Central memory CD8-positive, alpha-beta T cell (primary cell): ENCODE measurements at regions not wholly inside any gene's neighbourhood (a gene's known extent, or its start where the extent isn't known, plus 50 kb on each side); places are given as distances from the start of the nearest gene placed in this dataset.

Source experiments
- ATAC-seq: fragments of 150-1000 bp; cut with Tn5 transposase; replicated peaks from 2 replicates; pipeline ENCODE4 v1.10.0; 2022; ENCODE audit warnings: mild to moderate bottlenecking, moderate FRiP score, moderate number of reproducible peaks; ENCODE audit not compliant: poor library complexity, severe bottlenecking; ENCODE audit errors: extremely low read depth
- DNase-seq, 2 donors: peaks; one replicate each; pipeline ENCODE4 v3.0.0; 2021; ENCODE audit warnings: low spot score in 2 of 2
- H3K27ac Mint-ChIP-seq: one replicate; pipeline ENCODE4 v1.8.0; 2022; ENCODE audit warnings: low read depth, mild to moderate bottlenecking, moderate library complexity, mixed read lengths
- H3K27me3 Mint-ChIP-seq: one replicate; pipeline ENCODE4 v1.8.0; 2022; ENCODE audit warnings: mixed read lengths
- H3K36me3 Mint-ChIP-seq: one replicate; pipeline ENCODE4 v1.8.0; 2022; ENCODE audit warnings: mild to moderate bottlenecking, moderate library complexity, mixed read lengths; ENCODE audit not compliant: insufficient read depth
- H3K4me1 Mint-ChIP-seq: one replicate; pipeline ENCODE4 v1.8.0; 2022; ENCODE audit warnings: mixed read lengths
- H3K4me3 Mint-ChIP-seq: one replicate; pipeline ENCODE4 v1.8.0; 2022; ENCODE audit warnings: mild to moderate bottlenecking, moderate library complexity, mixed read lengths
- H3K9me3 Mint-ChIP-seq: one replicate; pipeline ENCODE4 v1.8.0; 2022; ENCODE audit warnings: mixed read lengths

DNA sequence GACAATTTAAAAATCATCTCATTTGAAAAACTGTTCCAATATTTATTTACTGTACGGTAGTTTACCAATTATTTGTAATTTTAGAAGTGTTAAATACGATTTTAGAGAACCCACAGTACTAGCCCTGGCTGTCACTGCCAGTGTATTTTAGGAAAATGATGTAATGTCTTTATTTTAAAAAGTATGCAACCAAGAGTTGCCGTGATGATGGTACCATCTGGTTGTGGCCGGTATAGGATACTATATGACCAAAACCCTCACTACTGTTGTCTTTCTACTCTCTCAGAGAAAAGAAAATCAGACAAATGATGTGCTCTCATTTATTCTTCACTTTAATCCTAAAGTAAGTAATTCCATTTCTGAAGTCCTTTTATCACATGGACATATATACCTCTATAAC is 395.0 kb downstream of the FOXG1 start:
- no peaks in the 10 kb centered on the region for H3K36me3 Mint-ChIP-seq

DNA sequence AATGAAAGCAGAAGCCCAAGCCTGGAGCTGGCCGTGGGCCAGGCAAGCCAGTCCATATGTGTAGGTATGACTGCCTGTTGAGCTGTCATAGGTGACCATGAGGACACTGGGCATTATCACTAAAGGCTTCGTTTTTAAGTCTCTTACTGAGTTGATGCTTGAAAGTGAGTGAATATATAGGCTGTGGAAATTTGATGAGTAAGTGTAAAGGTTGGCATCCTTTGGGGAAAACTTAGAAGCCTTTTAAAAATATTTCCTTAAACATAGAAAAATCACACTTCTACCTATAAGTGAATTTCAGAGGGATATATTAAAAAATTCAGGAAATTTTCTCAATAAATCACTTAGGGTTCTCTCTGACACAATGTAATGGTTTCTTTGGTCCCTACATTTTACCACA is 396.5 kb downstream of the FOXG1 start:
- Mint-ChIP-seq H3K27ac (no peak overlapping the region), H3K36me3 (no peaks in the 10 kb centered on the region), H3K27me3 (no peaks in the 10 kb centered on the region), H3K4me1 (no peaks in the 10 kb centered on the region), H3K4me3 (no peak overlapping the region), H3K9me3 (no peaks in the 10 kb centered on the region)
- DNase-seq (no peak), ATAC-seq (no peak)

More for the DNA sequence above, 395.0 kb downstream of the FOXG1 start:
- ATAC-seq (no peak), DNase-seq (no peak)
- Mint-ChIP-seq H3K4me3 (no peak overlapping the region), H3K9me3 (no peaks in the 10 kb centered on the region), H3K27me3 (no peaks in the 10 kb centered on the region), H3K4me1 (no peaks in the 10 kb centered on the region), H3K27ac (no peak overlapping the region)

DNA sequence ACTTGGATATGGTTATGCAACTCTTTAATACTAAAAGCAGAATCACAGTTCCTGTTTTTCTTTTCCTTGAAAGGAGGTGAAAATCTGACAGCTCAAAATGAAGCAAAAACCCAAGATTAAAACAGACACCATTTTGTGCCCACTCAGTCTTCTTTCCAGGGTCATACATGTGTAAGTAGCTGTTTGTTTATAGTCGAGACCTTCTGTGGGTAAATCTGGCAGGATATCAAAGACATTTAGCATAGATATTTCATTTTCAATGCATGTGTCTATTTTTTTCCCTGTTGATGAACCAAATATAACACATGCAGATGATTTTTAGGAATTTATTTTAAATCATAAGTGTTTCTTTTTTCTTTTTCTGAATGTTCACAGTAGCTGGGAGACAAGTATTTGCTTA is 398.8 kb downstream of the FOXG1 start:
- Mint-ChIP-seq H3K4me3 (no peak overlapping the region), H3K4me1 (no peaks in the 10 kb centered on the region), H3K27ac (no peak overlapping the region), H3K27me3 (no peaks in the 10 kb centered on the region), H3K36me3 (no peaks in the 10 kb centered on the region), H3K9me3 (peaks cover 6% of the 10 kb centered on the region)
- ATAC-seq (no peak), DNase-seq (no peak)

DNA sequence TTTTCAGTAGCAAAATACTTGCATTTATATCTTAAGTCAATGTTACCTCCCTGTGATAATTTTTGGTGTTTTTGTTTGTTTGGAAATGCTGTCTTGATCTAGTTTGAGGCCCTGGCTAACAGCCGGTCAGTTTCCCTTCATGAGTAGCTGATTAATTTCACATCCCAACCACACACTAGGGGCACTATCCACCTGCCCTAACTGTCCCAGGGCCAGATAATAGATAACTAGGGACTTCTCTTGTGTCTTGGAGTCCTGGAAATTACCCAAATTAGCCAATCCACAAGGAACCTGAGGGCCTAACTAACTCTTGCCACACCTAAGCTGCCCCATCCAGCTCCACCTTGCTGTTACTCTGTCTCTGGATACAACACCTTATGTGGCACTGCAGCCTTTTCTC is 399.9 kb downstream of the FOXG1 start:
- H3K4me3 Mint-ChIP-seq, result no peak overlapping the region
- ATAC-seq (no peak), DNase-seq (no peak)
- H3K4me1 Mint-ChIP-seq, result no peaks in the 10 kb centered on the region
- peaks cover 6% of the 10 kb centered on the region for H3K9me3 Mint-ChIP-seq
- H3K27me3 Mint-ChIP-seq, result no peaks in the 10 kb centered on the region
- no peak overlapping the region for H3K27ac Mint-ChIP-seq
- no peaks in the 10 kb centered on the region for H3K36me3 Mint-ChIP-seq

DNA sequence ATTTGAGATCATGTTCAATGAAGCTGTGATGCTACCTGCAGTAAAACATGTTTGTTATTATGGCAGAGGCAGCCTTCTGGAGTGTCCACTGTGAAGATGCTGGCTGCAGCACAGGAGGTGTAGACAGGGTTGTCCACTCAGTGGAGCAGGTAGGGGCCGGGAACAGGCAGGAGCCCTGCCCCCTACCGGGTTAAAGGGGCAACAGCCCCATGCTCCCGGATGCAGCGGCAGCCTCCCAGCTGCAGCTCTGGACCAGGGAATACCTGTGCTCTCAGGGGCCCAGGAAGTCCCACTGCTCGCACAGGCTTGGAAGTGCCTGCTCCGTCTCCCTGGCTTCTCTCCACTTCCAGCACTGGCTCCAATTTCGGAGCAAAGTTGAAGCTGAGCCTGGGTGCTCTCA is 401.6 kb downstream of the FOXG1 start:
- ATAC-seq (no peak), DNase-seq (no peak)
- Mint-ChIP-seq H3K4me3 (no peak overlapping the region), H3K4me1 (no peaks in the 10 kb centered on the region), H3K27me3 (no peaks in the 10 kb centered on the region), H3K36me3 (no peaks in the 10 kb centered on the region), H3K27ac (no peak overlapping the region), H3K9me3 (peaks cover 6% of the 10 kb centered on the region)

DNA sequence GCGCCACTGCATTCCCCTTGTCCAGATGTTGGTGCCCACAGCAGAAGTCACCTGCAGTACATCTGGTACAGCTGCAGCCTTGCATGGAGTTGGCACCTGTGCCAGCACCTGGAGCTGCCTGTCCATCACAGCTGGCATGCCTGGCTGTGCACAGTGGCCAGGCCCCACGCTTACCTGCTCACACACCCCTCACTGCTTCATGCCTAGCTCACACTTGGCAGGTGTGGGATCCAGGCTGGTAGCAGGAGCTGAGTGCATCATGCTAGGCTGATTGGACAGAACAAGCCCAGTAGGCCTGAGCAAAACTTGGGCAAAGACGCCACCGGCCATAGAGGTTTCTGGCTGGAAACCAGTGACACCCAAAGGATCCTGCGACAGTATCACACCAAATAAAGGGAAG is 402.8 kb downstream of the FOXG1 start:
- ATAC-seq, result no peak
- no peak for DNase-seq
- Mint-ChIP-seq H3K36me3 (no peaks in the 10 kb centered on the region), H3K4me1 (no peaks in the 10 kb centered on the region), H3K4me3 (no peak overlapping the region), H3K9me3 (peaks cover 6% of the 10 kb centered on the region), H3K27me3 (no peaks in the 10 kb centered on the region), H3K27ac (no peak overlapping the region)

DNA sequence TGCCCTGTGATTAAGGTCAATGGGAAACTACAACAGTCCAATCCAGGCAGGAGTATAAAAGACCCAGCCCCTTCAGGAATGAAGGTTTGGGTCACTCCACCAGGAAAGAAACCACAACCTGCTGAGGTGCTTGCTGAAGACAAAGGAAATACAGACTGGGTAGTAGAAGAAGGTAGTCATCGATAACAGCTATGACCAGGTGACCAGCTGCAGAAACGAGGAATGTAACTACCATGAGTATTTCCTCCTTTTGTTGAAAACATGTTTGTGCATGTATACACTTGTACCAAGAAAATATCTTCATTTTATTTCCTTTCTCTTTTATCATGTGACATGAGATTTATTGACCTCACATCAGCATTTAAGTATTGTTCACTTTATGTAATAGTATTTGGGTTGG is 409.1 kb downstream of the FOXG1 start:
- Mint-ChIP-seq H3K27me3 (no peaks in the 10 kb centered on the region), H3K36me3 (no peaks in the 10 kb centered on the region), H3K4me1 (no peaks in the 10 kb centered on the region), H3K4me3 (no peak overlapping the region), H3K27ac (no peak overlapping the region), H3K9me3 (peaks cover 19% of the 10 kb centered on the region)
- ATAC-seq, result no peak
- no peak for DNase-seq

DNA sequence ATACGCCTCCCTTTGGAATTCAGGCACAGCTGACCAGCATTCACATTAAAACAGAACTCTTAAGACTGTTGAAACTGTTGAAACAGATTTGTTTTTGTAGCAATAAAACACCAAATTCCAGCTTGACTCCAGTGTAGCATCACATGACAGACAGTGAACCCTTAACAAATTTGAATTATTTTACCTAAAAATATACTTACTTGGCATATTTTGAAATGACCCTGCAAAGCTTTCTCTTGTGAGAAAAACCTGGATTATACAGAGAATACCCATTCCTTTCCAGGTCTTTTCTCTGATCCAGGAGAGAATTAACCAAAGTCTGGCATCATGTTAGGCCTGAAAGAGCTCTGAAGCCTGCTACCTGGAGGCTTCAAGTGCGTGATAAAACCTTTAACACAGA is 410.3 kb downstream of the FOXG1 start:
- H3K4me1 Mint-ChIP-seq, result no peaks in the 10 kb centered on the region
- ATAC-seq (no peak), DNase-seq (no peak)
- no peak overlapping the region for H3K4me3 Mint-ChIP-seq
- H3K36me3 Mint-ChIP-seq, result no peaks in the 10 kb centered on the region
- H3K27ac Mint-ChIP-seq, result no peak overlapping the region
- peaks cover 19% of the 10 kb centered on the region for H3K9me3 Mint-ChIP-seq
- H3K27me3 Mint-ChIP-seq, result no peaks in the 10 kb centered on the region

DNA sequence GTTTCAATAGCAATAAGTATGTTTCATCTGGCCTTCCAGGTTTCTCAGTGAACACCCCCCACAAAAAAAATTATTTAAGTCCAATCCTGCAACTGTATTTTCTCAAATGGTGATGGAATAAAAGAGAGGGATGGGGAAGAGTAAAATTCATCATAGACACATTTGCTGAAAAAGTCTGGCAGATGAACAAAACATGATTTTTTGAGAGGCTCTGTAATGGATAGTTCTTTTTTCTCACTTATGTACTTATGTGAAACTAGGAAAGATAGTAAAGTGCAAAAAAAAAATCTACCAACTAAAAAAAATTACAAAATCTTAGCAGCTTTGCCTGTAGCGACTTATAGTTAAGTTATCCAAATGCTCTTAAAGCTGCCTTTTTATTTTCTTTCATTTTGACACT is 412.4 kb downstream of the FOXG1 start:
- Mint-ChIP-seq H3K27me3 (no peaks in the 10 kb centered on the region), H3K36me3 (no peaks in the 10 kb centered on the region), H3K9me3 (peaks cover 20% of the 10 kb centered on the region), H3K4me3 (no peak overlapping the region), H3K27ac (no peak overlapping the region), H3K4me1 (no peaks in the 10 kb centered on the region)
- DNase-seq (no peak), ATAC-seq (no peak)

DNA sequence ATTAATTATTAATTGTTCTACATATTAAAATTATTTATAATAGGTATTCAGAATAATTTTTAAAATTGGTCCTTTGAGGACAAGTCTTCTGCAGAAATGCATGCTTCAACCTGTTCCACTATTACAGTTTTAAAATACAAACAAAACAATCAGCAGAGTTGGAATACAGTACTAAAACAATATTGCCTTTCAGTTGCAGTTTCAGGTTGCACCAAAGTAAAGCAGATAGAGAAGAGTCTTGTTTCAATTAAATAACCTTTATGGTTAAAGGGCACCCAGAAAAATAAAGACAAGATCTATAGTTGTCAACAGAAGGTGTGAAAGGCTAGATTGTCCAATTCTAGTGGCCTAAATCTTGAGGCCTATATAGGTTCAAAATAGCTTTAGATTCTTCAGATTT is 424.5 kb downstream of the FOXG1 start:
- H3K27ac Mint-ChIP-seq, result no peak overlapping the region
- H3K36me3 Mint-ChIP-seq, result peaks cover 2% of the 10 kb centered on the region
- no peaks in the 10 kb centered on the region for H3K4me1 Mint-ChIP-seq
- no peaks in the 10 kb centered on the region for H3K27me3 Mint-ChIP-seq
- ATAC-seq, result no peak
- DNase-seq, result no peak
- no peak overlapping the region for H3K4me3 Mint-ChIP-seq
- H3K9me3 Mint-ChIP-seq, result no peaks in the 10 kb centered on the region

DNA sequence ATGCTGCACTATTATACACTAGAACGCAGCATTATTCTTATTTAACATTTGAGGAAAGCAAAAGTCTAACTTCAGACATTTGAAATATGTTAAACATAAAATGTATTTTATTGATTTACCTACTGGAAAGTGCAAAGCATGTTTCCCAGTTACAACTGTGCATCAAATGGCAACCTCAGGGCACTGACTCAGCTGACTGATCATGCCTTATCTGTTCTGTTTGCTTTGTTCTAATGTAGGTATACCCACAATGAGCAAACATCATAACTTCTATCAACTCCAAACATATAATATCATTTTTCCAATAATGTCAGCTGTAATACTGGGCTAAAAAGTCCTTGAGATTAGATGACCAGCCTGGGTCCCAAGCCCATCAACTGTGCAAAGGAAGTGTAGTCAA is 431.0 kb downstream of the FOXG1 start:
- Mint-ChIP-seq H3K4me1 (no peaks in the 10 kb centered on the region), H3K9me3 (peaks cover 14% of the 10 kb centered on the region), H3K4me3 (no peak overlapping the region), H3K36me3 (no peaks in the 10 kb centered on the region), H3K27me3 (no peaks in the 10 kb centered on the region), H3K27ac (no peak overlapping the region)
- DNase-seq (no peak), ATAC-seq (no peak)

DNA sequence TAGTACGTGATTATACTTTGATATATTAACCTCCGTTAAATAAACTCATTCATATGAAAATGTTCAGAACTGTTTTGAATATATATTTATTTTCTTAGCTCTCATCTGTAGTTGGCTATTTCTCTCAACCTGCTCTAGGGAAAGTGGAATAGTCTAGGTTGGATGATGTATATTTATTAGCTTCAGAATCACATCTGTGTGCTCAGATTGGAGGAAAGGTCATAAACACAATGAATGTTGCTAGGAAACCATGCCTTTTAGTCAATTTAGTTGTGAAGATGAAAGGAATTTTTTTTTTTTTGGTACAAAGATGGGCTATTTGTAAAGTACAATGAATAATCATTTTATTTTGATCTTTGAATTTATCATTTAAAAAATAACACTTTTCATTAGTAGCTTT is 439.1 kb downstream of the FOXG1 start:
- Mint-ChIP-seq H3K9me3 (peaks cover 31% of the 10 kb centered on the region), H3K27me3 (no peaks in the 10 kb centered on the region), H3K4me3 (no peak overlapping the region), H3K36me3 (no peaks in the 10 kb centered on the region), H3K27ac (no peak overlapping the region), H3K4me1 (no peaks in the 10 kb centered on the region)
- DNase-seq (no peak), ATAC-seq (no peak)

DNA sequence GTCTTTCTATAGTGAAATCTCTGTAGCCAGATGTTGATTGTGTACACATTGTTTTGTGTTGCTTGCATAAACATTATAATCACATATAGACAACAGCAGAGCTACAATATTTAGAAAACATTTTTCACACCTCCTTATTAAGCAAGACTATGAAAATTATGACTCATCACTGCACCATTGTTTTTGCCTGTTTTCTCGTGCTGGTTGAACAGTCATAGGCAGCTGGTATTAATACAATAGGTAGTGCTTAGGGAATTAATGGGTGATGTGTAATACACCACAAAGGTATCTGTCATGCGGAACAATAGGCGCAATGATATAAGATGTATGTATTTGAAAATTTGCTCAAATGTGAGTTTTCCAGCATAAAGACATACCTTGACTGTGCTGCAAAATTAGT is 449.3 kb downstream of the FOXG1 start:
- Mint-ChIP-seq H3K4me3 (no peak overlapping the region), H3K27ac (no peak overlapping the region), H3K27me3 (no peaks in the 10 kb centered on the region), H3K9me3 (peaks cover 6% of the 10 kb centered on the region), H3K4me1 (no peaks in the 10 kb centered on the region), H3K36me3 (no peaks in the 10 kb centered on the region)
- no peak for DNase-seq
- ATAC-seq, result no peak
